A673 (cell line): ENCODE measurements at regions not wholly inside any gene's neighbourhood (a gene's known extent, or its start where the extent isn't known, plus 50 kb on each side); places are given as distances from the start of the nearest gene placed in this dataset.
A peak's percentile ranks its signal among the peaks of the same experiment; 100 is the strongest.

Experiments
- BruUV-seq: library from RNA; stranded (reverse); fragments of 400-500 nt; replicated peaks from 2 replicates; lab custom pipeline; 2021; lab: Mats Ljungman, UMichigan
- CTCF ChIA-PET: fragments of 300-600 bp; sonication (Branson Sonifier 250); formaldehyde crosslinking; loops from one replicate; lab custom pipeline; 2022; ENCODE audit warnings: antibody characterized with exemption; lab: Charles Lee
- POLR2A ChIA-PET: fragments of 300-600 bp; sonication (Branson Sonifier 250); formaldehyde crosslinking; loops from one replicate; lab custom pipeline; 2022; ENCODE audit warnings: antibody characterized with exemption; ENCODE audit not compliant: low non-redundant PET; lab: Charles Lee
- DNase-seq: peaks from one replicate; pipeline ENCODE4 v3.0.0-alpha.2; 2015; ENCODE audit warnings: low spot score
- H3K27ac ChIP-seq: fragments of 200-600 bp; sonication (generic); 2 replicates; pipeline ENCODE4 v1.5.1; 2016; ENCODE audit warnings: mixed run types, low read depth, mild to moderate bottlenecking, mixed read lengths, antibody characterized with exemption, low read length; ENCODE audit not compliant: poor library complexity, severe bottlenecking
- H3K27me3 ChIP-seq: fragments of 200-600 bp; sonication (generic); replicated peaks from 2 replicates; pipeline ENCODE4 v1.6.1; 2017; ENCODE audit warnings: mixed run types, low read depth, mild to moderate bottlenecking, mixed read lengths, antibody characterized with exemption, low read length; ENCODE audit not compliant: insufficient read depth, poor library complexity
- H3K36me3 ChIP-seq: fragments of 200-600 bp; sonication (generic); 2 replicates; pipeline ENCODE4 v1.6.1; 2016; ENCODE audit warnings: mixed run types, mild to moderate bottlenecking, mixed read lengths, antibody characterized with exemption, low read length; ENCODE audit not compliant: insufficient read depth, poor library complexity, severe bottlenecking
- H3K4me1 ChIP-seq: fragments of 200-600 bp; sonication (generic); 2 replicates; pipeline ENCODE4 v1.6.1; 2017; ENCODE audit warnings: mixed run types, mild to moderate bottlenecking, mixed read lengths, antibody characterized with exemption, low read length; ENCODE audit not compliant: insufficient read depth, poor library complexity, severe bottlenecking
- H3K4me3 ChIP-seq: fragments of 200-600 bp; sonication (generic); 2 replicates; pipeline ENCODE4 v1.5.1; 2016; ENCODE audit warnings: low read depth, mixed run types, mild to moderate bottlenecking, mixed read lengths, low read length; ENCODE audit not compliant: poor library complexity, severe bottlenecking
- H3K9me3 ChIP-seq: fragments of 200-600 bp; sonication (generic); 2 replicates; pipeline ENCODE4 v1.6.1; 2016; ENCODE audit warnings: mixed run types, low read depth, mild to moderate bottlenecking, mixed read lengths, antibody characterized with exemption, low read length; ENCODE audit not compliant: poor library complexity, severe bottlenecking
- EZH2 ChIP-seq: fragments of 200-600 bp; sonication (generic); IDR thresholded peaks from 2 replicates; pipeline ENCODE4 v1.6.1; 2017; ENCODE audit warnings: borderline replicate concordance, low read depth, mild to moderate bottlenecking, mixed read lengths, antibody characterized with exemption, low read length; ENCODE audit not compliant: poor library complexity, severe bottlenecking
- intact Hi-C: fragments of 100-400 bp; cut with micrococcal nuclease; formaldehyde crosslinking; loops from one replicate; pipeline ENCODE4 v1.10.0; 2022; ENCODE audit not compliant: unreplicated experiment
- TF ChIP-seq, protein P1 (sequence below): fragments of 300-800, 200-600 bp; sonication (generic); conservative IDR thresholded peaks from 2 replicates; pipeline ENCODE4 v1.5.1; 2017; ENCODE audit warnings: low read depth, mild to moderate bottlenecking, antibody characterized with exemption, low read length, moderate library complexity, mixed read lengths

GRCh38 chr15:69720536-69720935 lies 267.9 kb downstream of the RPLP1 start:
- Histone ChIP-seq H3K9me3 (no peaks in the 10 kb centered on the region), H3K27me3 (no peaks in the 10 kb centered on the region), H3K36me3 (no peaks in the 10 kb centered on the region), H3K27ac (no peak overlapping the region), H3K4me3 (no peak overlapping the region), H3K4me1 (no peaks in the 10 kb centered on the region)
- no peak for DNase-seq
- TF ChIP-seq, protein P1, sequence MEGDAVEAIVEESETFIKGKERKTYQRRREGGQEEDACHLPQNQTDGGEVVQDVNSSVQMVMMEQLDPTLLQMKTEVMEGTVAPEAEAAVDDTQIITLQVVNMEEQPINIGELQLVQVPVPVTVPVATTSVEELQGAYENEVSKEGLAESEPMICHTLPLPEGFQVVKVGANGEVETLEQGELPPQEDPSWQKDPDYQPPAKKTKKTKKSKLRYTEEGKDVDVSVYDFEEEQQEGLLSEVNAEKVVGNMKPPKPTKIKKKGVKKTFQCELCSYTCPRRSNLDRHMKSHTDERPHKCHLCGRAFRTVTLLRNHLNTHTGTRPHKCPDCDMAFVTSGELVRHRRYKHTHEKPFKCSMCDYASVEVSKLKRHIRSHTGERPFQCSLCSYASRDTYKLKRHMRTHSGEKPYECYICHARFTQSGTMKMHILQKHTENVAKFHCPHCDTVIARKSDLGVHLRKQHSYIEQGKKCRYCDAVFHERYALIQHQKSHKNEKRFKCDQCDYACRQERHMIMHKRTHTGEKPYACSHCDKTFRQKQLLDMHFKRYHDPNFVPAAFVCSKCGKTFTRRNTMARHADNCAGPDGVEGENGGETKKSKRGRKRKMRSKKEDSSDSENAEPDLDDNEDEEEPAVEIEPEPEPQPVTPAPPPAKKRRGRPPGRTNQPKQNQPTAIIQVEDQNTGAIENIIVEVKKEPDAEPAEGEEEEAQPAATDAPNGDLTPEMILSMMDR, result no peak
- TF ChIP-seq EZH2, result no peak
- intact Hi-C loops, result no loop called here
- ChIA-PET POLR2A (no interaction called here), CTCF (interaction anchor here (0.6 kb wide), 2 partner anchors 334 to 381 kb away, joined by 3 read pairs; no protein-coding TSS in a partner anchor)
- BruUV-seq, result no TSS peak

DNA sequence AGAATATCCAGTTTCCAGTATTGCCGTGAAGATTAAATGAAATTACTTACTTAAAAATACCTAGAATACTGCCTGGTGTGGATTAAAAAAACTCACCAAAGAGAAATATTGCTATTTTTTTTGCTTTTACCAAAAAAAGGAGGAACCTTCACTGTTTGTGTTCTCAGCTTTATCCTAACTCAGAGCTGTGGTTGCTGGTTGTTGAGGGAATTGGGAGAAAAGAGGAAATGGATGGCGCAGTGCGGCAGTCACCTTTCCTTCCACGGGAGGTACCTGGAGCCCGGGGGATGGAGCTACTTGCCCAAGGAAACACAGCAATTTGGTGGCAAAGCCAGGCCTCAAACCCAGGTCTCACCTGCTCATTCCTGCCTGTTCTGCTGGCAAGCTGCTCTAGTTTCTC lies 270.3 kb downstream of the RPLP1 start:
- no peak for DNase-seq
- POLR2A ChIA-PET, result no interaction called here
- intact Hi-C loops, result no loop called here
- H3K36me3 ChIP-seq, result no peaks in the 10 kb centered on the region
- TF ChIP-seq EZH2, result no peak
- TF ChIP-seq, protein P1, result no peak
- H3K4me3 ChIP-seq, result no peak overlapping the region
- no peaks in the 10 kb centered on the region for H3K27me3 ChIP-seq
- BruUV-seq, result no TSS peak
- no peak overlapping the region for H3K27ac ChIP-seq
- no peaks in the 10 kb centered on the region for H3K4me1 ChIP-seq
- CTCF ChIA-PET, result no interaction called here
- no peaks in the 10 kb centered on the region for H3K9me3 ChIP-seq

DNA sequence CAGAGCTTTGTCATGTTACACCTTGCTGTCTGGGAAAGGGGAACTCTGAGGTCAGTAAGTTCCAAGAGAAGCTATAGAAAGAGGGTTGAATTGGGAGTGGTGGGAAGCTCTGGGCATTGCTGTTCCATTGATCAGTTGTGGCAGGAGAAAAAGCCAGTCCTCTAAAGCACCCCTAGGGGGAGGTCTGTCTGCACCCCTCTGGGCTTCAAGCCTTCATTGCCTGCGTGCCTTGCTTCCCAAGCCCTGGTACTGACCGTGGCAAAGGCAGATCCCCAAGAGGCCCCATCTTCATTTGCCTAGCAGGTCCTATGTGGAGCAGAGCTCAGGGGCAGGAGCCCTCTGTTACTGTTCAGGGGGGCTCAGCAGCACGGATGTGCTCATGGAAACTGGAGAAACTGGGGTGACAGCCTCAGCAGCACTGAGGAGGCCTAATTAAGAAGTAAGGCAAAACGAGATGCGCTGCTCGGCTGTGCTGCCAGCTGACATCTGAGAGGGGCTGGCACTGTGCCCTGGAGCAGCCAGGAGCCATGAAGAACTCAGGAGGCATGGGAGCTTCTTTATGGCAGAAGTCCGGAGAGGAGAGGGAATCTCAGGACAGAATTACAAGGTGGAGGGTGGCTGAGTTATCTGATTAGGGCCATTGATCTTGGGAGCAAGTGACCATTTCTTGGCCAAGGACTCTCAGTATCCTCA lies 270.9 kb downstream of the RPLP1 start:
- intact Hi-C loops, result no loop called here
- H3K4me3 ChIP-seq, result no peak overlapping the region
- H3K4me1 ChIP-seq, result no peaks in the 10 kb centered on the region
- CTCF ChIA-PET, result no interaction called here
- peak; percentile 27 for DNase-seq
- H3K9me3 ChIP-seq, result no peaks in the 10 kb centered on the region
- H3K27me3 ChIP-seq, result no peaks in the 10 kb centered on the region
- BruUV-seq, result no TSS peak
- POLR2A ChIA-PET, result no interaction called here
- no peaks in the 10 kb centered on the region for H3K36me3 ChIP-seq
- no peak for TF ChIP-seq EZH2
- TF ChIP-seq, protein P1, result peak; percentile 33; the same call in 1 of the 2 replicates
- H3K27ac ChIP-seq, result no peak overlapping the region
